SK-N-SH (cell line): ENCODE measurements at regions not wholly inside any gene's neighbourhood (a gene's known extent, or its start where the extent isn't known, plus 50 kb on each side); places are given as distances from the start of the nearest gene placed in this dataset.

Experiments
- CTCF ChIA-PET: fragments of 300-600, 350-600 bp; formaldehyde crosslinking; extraction: SDS; loops from one replicate; lab custom pipeline; 2021; lab: Yijun Ruan, JAX
- POLR2A ChIA-PET: fragments of 350-600 bp; sonication (Branson Sonifier 250); formaldehyde crosslinking; extraction: SDS; loops from one replicate; lab custom pipeline; 2020; ENCODE audit warnings: antibody characterized with exemption, inconsistent platforms; lab: Yijun Ruan, JAX
- DNase-seq: peaks from one replicate; pipeline ENCODE4 v3.0.0; 2012
- H2AFZ ChIP-seq: fragments of 200-600 bp; sonication (generic); 2 replicates; pipeline ENCODE4 v1.8.1; 2016; ENCODE audit warnings: antibody characterized with exemption, mild to moderate bottlenecking, low read depth
- H3F3A ChIP-seq: fragments of 200-600 bp; sonication (generic); replicated peaks from 2 replicates; pipeline ENCODE3; 2016; ENCODE audit warnings: antibody characterized with exemption, mild to moderate bottlenecking; ENCODE audit not compliant: insufficient read depth
- H3K27ac ChIP-seq, 2 experiments: fragments of 200-500 bp in 1 of 2; fragments of 200-600 bp in 1 of 2; sonication (Bioruptor generic) in 1 of 2; sonication (generic), shearing (Covaris generic) in 1 of 2; 2 replicates each; pipeline versions ENCODE4 v1.5.1 to v1.6.1; 2014 to 2016; ENCODE audit warnings: low read depth in 2 of 2, inconsistent platforms in 1 of 2, low read length in 1 of 2, mild to moderate bottlenecking in 1 of 2, mixed read lengths in 1 of 2
- H3K27me3 ChIP-seq: fragments of 200-600 bp; sonication (generic), shearing (Covaris generic); 2 replicates; pipeline ENCODE4 v1.6.1; 2016; ENCODE audit warnings: mixed run types; ENCODE audit not compliant: insufficient read depth
- H3K36me3 ChIP-seq, 2 experiments: fragments of 200-500 bp in 1 of 2; fragments of 200-600 bp in 1 of 2; sonication (Bioruptor generic) in 1 of 2; sonication (generic) in 1 of 2; replicated peaks in 1 of 2; 2 replicates each; pipeline versions ENCODE3 to v1.5.1; 2014 to 2016; ENCODE audit warnings: low read length in 1 of 2, mild to moderate bottlenecking in 1 of 2; ENCODE audit not compliant: insufficient read depth in 2 of 2, control insufficient read depth in 1 of 2
- H3K4me1 ChIP-seq, 2 experiments: fragments of 200-500 bp in 1 of 2; fragments of 200-600 bp in 1 of 2; sonication (Bioruptor generic) in 1 of 2; sonication (generic), shearing (Covaris generic) in 1 of 2; 2 replicates each; pipeline versions ENCODE4 v1.5.1 to v1.6.1; 2014 to 2016; ENCODE audit warnings: low read depth in 1 of 2, low read length in 1 of 2, mixed run types in 1 of 2; ENCODE audit not compliant: insufficient read depth in 2 of 2, control insufficient read depth in 1 of 2
- H3K4me2 ChIP-seq: fragments of 200-600 bp; sonication (generic), shearing (Covaris generic); 2 replicates; pipeline ENCODE4 v1.6.1; 2017; ENCODE audit warnings: mixed run types
- H3K4me3 ChIP-seq, 2 experiments: fragments of 200-500 bp in 1 of 2; fragments of 200-600 bp in 1 of 2; sonication (Bioruptor generic) in 1 of 2; sonication (generic), shearing (Covaris generic) in 1 of 2; 2 replicates each; pipeline versions ENCODE4 v1.5.1 to v1.8.1; 2014 to 2016; ENCODE audit warnings: low read depth in 2 of 2, inconsistent platforms in 1 of 2, low read length in 1 of 2, mild to moderate bottlenecking in 1 of 2, mixed read lengths in 1 of 2, moderate library complexity in 1 of 2
- H3K79me2 ChIP-seq: fragments of 200-600 bp; sonication (generic); 2 replicates; pipeline ENCODE4 v1.8.1; 2017; ENCODE audit warnings: mild to moderate bottlenecking; ENCODE audit not compliant: insufficient read depth
- H3K9ac ChIP-seq: fragments of 200-600 bp; sonication (generic); 2 replicates; pipeline ENCODE4 v1.6.1; 2017; ENCODE audit warnings: mixed run types
- H3K9me2 ChIP-seq: fragments of 200-600 bp; sonication (generic); 2 replicates; pipeline ENCODE4 v1.6.1; 2017; ENCODE audit warnings: mixed run types
- H3K9me3 ChIP-seq: fragments of 200-600 bp; sonication (generic); 2 replicates; pipeline ENCODE4 v1.6.1; 2017; ENCODE audit warnings: mixed run types, mild to moderate bottlenecking, moderate library complexity
- H4K20me1 ChIP-seq: fragments of 200-600 bp; sonication (generic); 2 replicates; pipeline ENCODE4 v1.6.1; 2017; ENCODE audit warnings: mild to moderate bottlenecking, mixed run types; ENCODE audit not compliant: insufficient read depth
- CHD2 ChIP-seq: fragments of 150-350 bp; IDR thresholded peaks from 2 replicates; pipeline ENCODE4 v1.6.1; 2018; ENCODE audit warnings: low read length; ENCODE audit not compliant: partially characterized antibody
- CTCF ChIP-seq: fragments of 200-600 bp; sonication (generic); IDR thresholded peaks from 2 replicates; pipeline ENCODE4 v1.6.1; 2017; ENCODE audit warnings: antibody characterized with exemption, mild to moderate bottlenecking, moderate library complexity
- ELF1 ChIP-seq: IDR thresholded peaks from 2 replicates; pipeline ENCODE4 v1.4.0; 2012
- EP300 ChIP-seq, 2 experiments: IDR thresholded peaks; 2 replicates each; pipeline versions ENCODE4 v1.4.0 to v1.6.1; 2012; ENCODE audit warnings: borderline replicate concordance in 1 of 2, low read depth in 1 of 2, low read length in 1 of 2
- FOSL2 ChIP-seq: IDR thresholded peaks from 2 replicates; pipeline ENCODE4 v1.4.0; 2012; ENCODE audit warnings: low read depth, mild to moderate bottlenecking, moderate library complexity, borderline replicate concordance
- FOXJ3 ChIP-seq: sonication (generic); formaldehyde crosslinking; IDR thresholded peaks from 2 replicates; pipeline ENCODE4 v1.5.1; 2020; ENCODE audit warnings: mild to moderate bottlenecking, missing genetic modification reagents
- MEF2A ChIP-seq: IDR thresholded peaks from 2 replicates; pipeline ENCODE4 v1.4.0; 2012; ENCODE audit warnings: low read depth, borderline replicate concordance
- NRF1 ChIP-seq: IDR thresholded peaks from 2 replicates; pipeline ENCODE4 v1.6.1; 2012; ENCODE audit warnings: low read depth, mild to moderate bottlenecking, low read length
- RCOR1 ChIP-seq: fragments of 150-350 bp; IDR thresholded peaks from 2 replicates; pipeline ENCODE4 v1.6.1; 2017; ENCODE audit warnings: antibody characterized with exemption, low read length
- RFX5 ChIP-seq: IDR thresholded peaks from 2 replicates; pipeline ENCODE4 v1.6.1; 2012; ENCODE audit warnings: mild to moderate bottlenecking, improper control_type of control experiment, low read length
- SIN3A ChIP-seq: IDR thresholded peaks from 2 replicates; pipeline ENCODE4 v1.6.1; 2012; ENCODE audit warnings: low read depth, mild to moderate bottlenecking, low read length, moderate library complexity, borderline replicate concordance
- SMC3 ChIP-seq: IDR thresholded peaks from 2 replicates; pipeline ENCODE4 v1.6.1; 2012; ENCODE audit warnings: low read depth, low read length, improper control_type of control experiment
- TCF12 ChIP-seq: IDR thresholded peaks from 2 replicates; pipeline ENCODE4 v1.4.0; 2012
- TEAD4 ChIP-seq: IDR thresholded peaks from 2 replicates; pipeline ENCODE4 v1.4.0; 2012; ENCODE audit warnings: mild to moderate bottlenecking, borderline replicate concordance; ENCODE audit not compliant: insufficient read depth
- WGBS: methylation state at CpG from one replicate; pipeline ENCODE4 v1.1.6; 2017; ENCODE audit warnings: low lambda C conversion rate; 5-methylcytosine and 5-hydroxymethylcytosine counted together
- TF ChIP-seq, protein P1 (sequence below): IDR thresholded peaks from 2 replicates; pipeline ENCODE4 v1.6.1; 2012; ENCODE audit warnings: mild to moderate bottlenecking, low read depth, low read length, moderate library complexity

DNA sequence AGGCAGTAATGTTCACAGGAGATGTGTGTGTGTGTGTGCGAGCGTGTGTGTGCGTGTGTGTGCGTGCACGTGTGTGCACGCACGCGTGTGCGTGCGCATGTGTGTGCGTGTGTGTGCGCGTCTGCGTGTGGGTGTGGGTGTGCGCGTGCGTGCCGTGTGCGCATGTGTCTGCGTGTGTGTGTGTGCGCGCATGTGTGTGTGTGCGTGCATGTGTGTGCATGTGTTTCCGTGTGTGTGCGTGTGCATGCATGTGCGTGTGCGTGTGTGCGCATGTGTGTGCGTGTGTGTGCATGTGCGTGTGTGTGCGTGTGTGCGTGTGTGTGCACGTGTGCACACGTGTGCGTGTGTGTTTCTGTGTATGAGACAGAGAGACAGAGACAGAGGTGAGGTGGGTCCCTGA, 136.0 kb upstream of the CST7 start:
- Histone ChIP-seq H3K4me3 (no peak overlapping the region), H3K4me1 (no peaks in the 10 kb centered on the region; a peak in 1 of 4 replicates), H3K4me2 (no peak overlapping the region), H3K79me2 (no peaks in the 10 kb centered on the region), H3K36me3 (no peaks in the 10 kb centered on the region), H3K9me2 (no peaks in the 10 kb centered on the region), H3K9ac (no peak overlapping the region), H4K20me1 (no peaks in the 10 kb centered on the region), H2AFZ (no peak overlapping the region), H3K27ac (no peak overlapping the region), H3K27me3 (no peaks in the 10 kb centered on the region), H3F3A (no peaks in the 10 kb centered on the region), H3K9me3 (no peaks in the 10 kb centered on the region)
- CTCF ChIA-PET, result no interaction called here
- POLR2A ChIA-PET, result no interaction called here
- TF ChIP-seq CHD2 (no peak), EP300 (IDR thresholded peaks at IDR 0.05; ENCODE audit: borderline replicate concordance in 1 of 2, low read depth in 1 of 2, low read length in 1 of 2) (no peak), SMC3 (no peak)
- TF ChIP-seq, protein P1, sequence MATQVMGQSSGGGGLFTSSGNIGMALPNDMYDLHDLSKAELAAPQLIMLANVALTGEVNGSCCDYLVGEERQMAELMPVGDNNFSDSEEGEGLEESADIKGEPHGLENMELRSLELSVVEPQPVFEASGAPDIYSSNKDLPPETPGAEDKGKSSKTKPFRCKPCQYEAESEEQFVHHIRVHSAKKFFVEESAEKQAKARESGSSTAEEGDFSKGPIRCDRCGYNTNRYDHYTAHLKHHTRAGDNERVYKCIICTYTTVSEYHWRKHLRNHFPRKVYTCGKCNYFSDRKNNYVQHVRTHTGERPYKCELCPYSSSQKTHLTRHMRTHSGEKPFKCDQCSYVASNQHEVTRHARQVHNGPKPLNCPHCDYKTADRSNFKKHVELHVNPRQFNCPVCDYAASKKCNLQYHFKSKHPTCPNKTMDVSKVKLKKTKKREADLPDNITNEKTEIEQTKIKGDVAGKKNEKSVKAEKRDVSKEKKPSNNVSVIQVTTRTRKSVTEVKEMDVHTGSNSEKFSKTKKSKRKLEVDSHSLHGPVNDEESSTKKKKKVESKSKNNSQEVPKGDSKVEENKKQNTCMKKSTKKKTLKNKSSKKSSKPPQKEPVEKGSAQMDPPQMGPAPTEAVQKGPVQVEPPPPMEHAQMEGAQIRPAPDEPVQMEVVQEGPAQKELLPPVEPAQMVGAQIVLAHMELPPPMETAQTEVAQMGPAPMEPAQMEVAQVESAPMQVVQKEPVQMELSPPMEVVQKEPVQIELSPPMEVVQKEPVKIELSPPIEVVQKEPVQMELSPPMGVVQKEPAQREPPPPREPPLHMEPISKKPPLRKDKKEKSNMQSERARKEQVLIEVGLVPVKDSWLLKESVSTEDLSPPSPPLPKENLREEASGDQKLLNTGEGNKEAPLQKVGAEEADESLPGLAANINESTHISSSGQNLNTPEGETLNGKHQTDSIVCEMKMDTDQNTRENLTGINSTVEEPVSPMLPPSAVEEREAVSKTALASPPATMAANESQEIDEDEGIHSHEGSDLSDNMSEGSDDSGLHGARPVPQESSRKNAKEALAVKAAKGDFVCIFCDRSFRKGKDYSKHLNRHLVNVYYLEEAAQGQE, result no peak
- DNase-seq, result no peak
- WGBS, result 73% methylated on average over 35 of the region's 35 CpGs

DNA sequence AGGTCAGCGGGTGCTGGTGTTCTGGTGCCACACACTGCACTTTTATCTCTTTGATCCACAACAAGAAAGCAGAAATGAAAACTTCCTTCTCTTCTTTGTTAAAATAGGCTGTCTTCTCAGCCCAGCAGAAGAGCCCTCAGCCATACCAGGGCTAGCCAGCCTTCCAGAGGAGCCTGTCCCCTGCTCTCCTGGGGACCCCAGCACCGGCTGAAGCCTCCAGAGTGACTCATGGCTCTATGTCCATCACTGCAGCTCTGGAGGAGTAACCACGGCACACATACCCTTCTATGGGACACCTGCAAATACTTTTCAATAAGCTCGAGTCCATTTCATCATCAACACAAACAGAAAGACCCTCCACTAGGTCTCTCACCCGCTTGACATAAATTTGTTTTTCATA, 135.6 kb upstream of the CST7 start:
- Histone ChIP-seq H3K27me3 (no peaks in the 10 kb centered on the region), H3K36me3 (no peaks in the 10 kb centered on the region), H2AFZ (no peak overlapping the region), H3K9me3 (no peaks in the 10 kb centered on the region), H3F3A (no peaks in the 10 kb centered on the region), H3K4me3 (no peak overlapping the region), H4K20me1 (no peaks in the 10 kb centered on the region), H3K4me1 (no peaks in the 10 kb centered on the region; a peak in 1 of 4 replicates), H3K4me2 (no peak overlapping the region), H3K9me2 (no peaks in the 10 kb centered on the region), H3K27ac (no peak overlapping the region), H3K79me2 (no peaks in the 10 kb centered on the region), H3K9ac (no peak overlapping the region)
- ChIA-PET POLR2A (no interaction called here), CTCF (no interaction called here)
- no peak for TF ChIP-seq RCOR1
- TF ChIP-seq FOXJ3, result no peak
- WGBS, result 26% methylated on average over 3 of the region's 5 CpGs
- DNase-seq, result no peak

DNA sequence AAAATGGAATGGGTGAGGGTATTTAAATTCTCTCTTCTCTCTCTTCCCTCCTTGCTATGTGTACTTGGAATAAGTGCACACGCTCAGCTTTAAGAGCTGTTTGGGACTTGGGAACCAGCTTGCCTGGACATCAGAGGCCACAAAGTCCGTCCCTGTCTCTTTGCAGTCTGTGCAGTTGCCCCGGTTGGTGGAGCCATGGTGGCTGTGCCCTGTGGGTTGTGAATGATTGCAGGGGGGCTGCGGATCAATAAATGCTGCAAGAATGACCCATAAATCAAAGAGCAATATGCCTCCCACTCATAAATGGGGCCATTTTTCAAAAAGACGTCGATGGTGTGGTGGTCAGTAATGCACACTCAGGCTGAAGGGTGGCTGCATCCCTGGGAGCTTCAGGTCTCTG, 135.1 kb upstream of the CST7 start:
- H3K36me3 ChIP-seq, result no peaks in the 10 kb centered on the region
- H3K4me1 ChIP-seq, result no peaks in the 10 kb centered on the region; a peak in 1 of 4 replicates
- H3K4me3 ChIP-seq, result no peak overlapping the region
- no peaks in the 10 kb centered on the region for H3K9me3 ChIP-seq
- H2AFZ ChIP-seq, result no peak overlapping the region
- H3K27me3 ChIP-seq, result no peaks in the 10 kb centered on the region
- 37% methylated on average over 6 of the region's 6 CpGs for WGBS
- DNase-seq, result no peak
- no peak overlapping the region for H3K4me2 ChIP-seq
- no peaks in the 10 kb centered on the region for H3K9me2 ChIP-seq
- H3K79me2 ChIP-seq, result no peaks in the 10 kb centered on the region
- H4K20me1 ChIP-seq, result no peaks in the 10 kb centered on the region
- no peak overlapping the region for H3K9ac ChIP-seq
- CTCF ChIA-PET, result no interaction called here
- POLR2A ChIA-PET, result no interaction called here
- H3F3A ChIP-seq, result no peaks in the 10 kb centered on the region
- no peak overlapping the region for H3K27ac ChIP-seq
- TF ChIP-seq CTCF (no peak), RFX5 (no peak), FOSL2 (no peak), ELF1 (no peak), MEF2A (no peak), NRF1 (no peak), RCOR1 (no peak), TCF12 (no peak), SMC3 (no peak), SIN3A (no peak), TEAD4 (no peak), EP300 (IDR thresholded peaks at IDR 0.05; ENCODE audit: borderline replicate concordance in 1 of 2, low read depth in 1 of 2, low read length in 1 of 2) (no peak)
